ENCODE measurements at regions not wholly inside any gene's neighbourhood (a gene's known extent, or its start where the extent isn't known, plus 50 kb on each side); places are given as distances from the start of the nearest gene placed in this dataset.

DNA sequence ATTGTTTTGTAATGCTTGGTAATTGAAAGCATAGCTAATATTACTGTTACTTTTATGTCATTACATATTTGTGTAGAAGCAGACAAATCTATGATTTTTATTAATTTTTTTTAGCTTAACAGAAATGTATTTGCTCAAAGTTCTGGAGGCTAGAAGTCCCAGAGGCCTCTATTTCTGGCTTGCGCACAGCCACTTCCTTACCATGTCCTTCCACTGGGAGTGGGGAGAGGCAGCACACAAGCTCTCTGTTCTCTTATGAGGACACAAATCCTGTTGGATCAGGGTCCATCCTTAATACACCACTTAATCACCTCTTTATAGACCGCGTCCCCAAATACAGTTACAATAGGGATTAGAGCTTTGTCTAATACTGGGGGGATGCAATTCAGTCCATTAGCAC lies 1061.4 kb downstream of the OTOL1 start:
- CTCF ChIA-PET = no interaction called here
- intact Hi-C loops (cut with micrococcal nuclease; ENCODE audit: unreplicated experiment) = no loop called here

DNA sequence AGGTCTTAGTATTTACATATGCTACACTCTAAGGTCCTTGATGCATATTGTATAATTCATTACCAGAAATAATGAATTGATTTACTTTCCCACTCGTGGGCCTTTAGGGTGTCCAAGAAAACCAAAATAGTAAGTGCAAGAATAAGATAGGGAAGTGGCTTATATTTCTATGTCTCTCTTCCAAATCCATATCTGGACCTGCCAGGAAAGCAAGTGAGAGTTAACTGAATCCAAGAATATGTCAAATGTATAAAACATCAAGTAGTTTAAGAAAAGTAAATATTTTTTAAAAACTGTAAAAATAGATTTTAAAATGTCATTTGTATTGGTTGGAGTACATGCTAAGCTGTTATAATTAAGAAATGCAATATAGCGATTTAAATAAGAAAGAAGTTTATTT lies 1072.1 kb downstream of the OTOL1 start:
- Histone ChIP-seq H3K36me3 (ENCODE audit: insufficient read depth, low read length, poor library complexity, severe bottlenecking) (no peaks in the 10 kb centered on the region), H3K9me3 (ENCODE audit: low read depth, low read length, poor library complexity, severe bottlenecking) (no peaks in the 10 kb centered on the region), H3K27me3 (replicated peaks; ENCODE audit: insufficient read depth, low read depth, low read length, poor library complexity) (no peaks in the 10 kb centered on the region), H3K4me1 (ENCODE audit: insufficient read depth, low read length, poor library complexity, severe bottlenecking) (no peaks in the 10 kb centered on the region), H3K4me3 (ENCODE audit: low read depth, low read length, poor library complexity, severe bottlenecking) (no peak overlapping the region), H3K27ac (ENCODE audit: low read depth, low read length, poor library complexity, severe bottlenecking) (no peak overlapping the region)
- intact Hi-C loops (cut with micrococcal nuclease; ENCODE audit: unreplicated experiment) = no loop called here
- BruUV-seq (replicated peaks) = no TSS peak
- POLR2A ChIA-PET (ENCODE audit: low non-redundant PET) = no interaction called here
- CTCF ChIA-PET = no interaction called here
- no peak for TF ChIP-seq EZH2 (IDR thresholded peaks at IDR 0.05; ENCODE audit: borderline replicate concordance, low read depth, low read length, poor library complexity, severe bottlenecking)
- no peak for DNase-seq (ENCODE audit: low spot score)

More for the DNA sequence above, 1061.4 kb downstream of the OTOL1 start:
- Histone ChIP-seq H3K9me3 (ENCODE audit: low read depth, low read length, poor library complexity, severe bottlenecking) (no peaks in the 10 kb centered on the region), H3K36me3 (ENCODE audit: insufficient read depth, low read length, poor library complexity, severe bottlenecking) (no peaks in the 10 kb centered on the region), H3K4me1 (ENCODE audit: insufficient read depth, low read length, poor library complexity, severe bottlenecking) (peaks cover 23% of the 10 kb centered on the region), H3K27ac (ENCODE audit: low read depth, low read length, poor library complexity, severe bottlenecking) (peak overlapping the region; percentile 58), H3K4me3 (ENCODE audit: low read depth, low read length, poor library complexity, severe bottlenecking) (no peak overlapping the region), H3K27me3 (replicated peaks; ENCODE audit: insufficient read depth, low read depth, low read length, poor library complexity) (no peaks in the 10 kb centered on the region)
- no peak for DNase-seq (ENCODE audit: low spot score)
- POLR2A ChIA-PET (ENCODE audit: low non-redundant PET) = no interaction called here
- BruUV-seq (replicated peaks) = no TSS peak
- TF ChIP-seq EZH2 (IDR thresholded peaks at IDR 0.05; ENCODE audit: borderline replicate concordance, low read depth, low read length, poor library complexity, severe bottlenecking) = no peak
- TF ChIP-seq, protein P1, sequence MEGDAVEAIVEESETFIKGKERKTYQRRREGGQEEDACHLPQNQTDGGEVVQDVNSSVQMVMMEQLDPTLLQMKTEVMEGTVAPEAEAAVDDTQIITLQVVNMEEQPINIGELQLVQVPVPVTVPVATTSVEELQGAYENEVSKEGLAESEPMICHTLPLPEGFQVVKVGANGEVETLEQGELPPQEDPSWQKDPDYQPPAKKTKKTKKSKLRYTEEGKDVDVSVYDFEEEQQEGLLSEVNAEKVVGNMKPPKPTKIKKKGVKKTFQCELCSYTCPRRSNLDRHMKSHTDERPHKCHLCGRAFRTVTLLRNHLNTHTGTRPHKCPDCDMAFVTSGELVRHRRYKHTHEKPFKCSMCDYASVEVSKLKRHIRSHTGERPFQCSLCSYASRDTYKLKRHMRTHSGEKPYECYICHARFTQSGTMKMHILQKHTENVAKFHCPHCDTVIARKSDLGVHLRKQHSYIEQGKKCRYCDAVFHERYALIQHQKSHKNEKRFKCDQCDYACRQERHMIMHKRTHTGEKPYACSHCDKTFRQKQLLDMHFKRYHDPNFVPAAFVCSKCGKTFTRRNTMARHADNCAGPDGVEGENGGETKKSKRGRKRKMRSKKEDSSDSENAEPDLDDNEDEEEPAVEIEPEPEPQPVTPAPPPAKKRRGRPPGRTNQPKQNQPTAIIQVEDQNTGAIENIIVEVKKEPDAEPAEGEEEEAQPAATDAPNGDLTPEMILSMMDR (conservative IDR thresholded peaks at IDR 0.05; ENCODE audit: low read depth, low read length) = no peak

DNA sequence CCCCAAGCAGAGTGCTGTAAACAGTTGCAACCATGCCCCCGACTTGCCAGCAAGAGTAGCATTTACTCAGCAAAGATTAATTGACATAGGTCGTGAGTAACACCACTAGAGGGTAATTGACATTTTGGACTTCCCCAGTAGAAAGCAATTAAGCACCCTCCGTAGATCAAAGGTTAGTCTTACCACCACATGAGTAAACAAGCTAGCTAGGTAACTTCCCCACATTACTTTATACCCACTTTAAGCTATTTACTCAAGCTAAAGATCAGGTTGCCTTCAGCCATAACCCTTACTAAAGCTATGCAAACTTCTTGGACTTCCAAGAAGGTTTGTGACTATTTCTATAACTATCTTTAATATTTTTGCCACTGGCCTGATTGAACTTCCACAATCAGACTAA lies 1072.7 kb downstream of the OTOL1 start:
- no peaks in the 10 kb centered on the region for H3K36me3 ChIP-seq (ENCODE audit: insufficient read depth, low read length, poor library complexity, severe bottlenecking)
- intact Hi-C loops (cut with micrococcal nuclease; ENCODE audit: unreplicated experiment) = no loop called here
- no peak overlapping the region for H3K4me3 ChIP-seq (ENCODE audit: low read depth, low read length, poor library complexity, severe bottlenecking)
- POLR2A ChIA-PET (ENCODE audit: low non-redundant PET) = no interaction called here
- no peak overlapping the region for H3K27ac ChIP-seq (ENCODE audit: low read depth, low read length, poor library complexity, severe bottlenecking)
- no TSS peak for BruUV-seq (replicated peaks)
- H3K9me3 ChIP-seq (ENCODE audit: low read depth, low read length, poor library complexity, severe bottlenecking) = no peaks in the 10 kb centered on the region
- TF ChIP-seq, protein P1 (conservative IDR thresholded peaks at IDR 0.05; ENCODE audit: low read depth, low read length) = no peak
- no peak for TF ChIP-seq EZH2 (IDR thresholded peaks at IDR 0.05; ENCODE audit: borderline replicate concordance, low read depth, low read length, poor library complexity, severe bottlenecking)
- no peaks in the 10 kb centered on the region for H3K4me1 ChIP-seq (ENCODE audit: insufficient read depth, low read length, poor library complexity, severe bottlenecking)
- CTCF ChIA-PET = no interaction called here
- H3K27me3 ChIP-seq (replicated peaks; ENCODE audit: insufficient read depth, low read depth, low read length, poor library complexity) = no peaks in the 10 kb centered on the region
- no peak for DNase-seq (ENCODE audit: low spot score)

DNA sequence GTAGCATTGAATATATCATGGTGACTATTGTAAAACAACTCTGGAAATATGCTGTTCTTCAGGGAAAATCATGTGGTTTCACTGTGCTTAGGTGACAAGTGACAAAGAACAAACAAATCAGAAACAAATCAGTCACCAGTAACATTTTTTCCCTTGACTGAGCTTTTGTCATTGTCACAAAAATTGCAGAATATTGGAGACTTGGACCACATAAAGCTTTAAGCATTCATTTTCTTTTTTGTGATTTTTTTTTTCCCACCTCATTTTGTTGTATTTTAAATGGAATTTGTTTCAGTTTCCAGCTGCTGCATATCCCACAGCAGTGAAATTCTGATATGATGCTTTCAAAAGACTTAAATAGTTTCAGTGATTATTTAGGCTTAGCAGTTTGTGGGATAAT lies 1088.4 kb downstream of the OTOL1 start:
- ChIA-PET CTCF (no interaction called here), POLR2A (ENCODE audit: low non-redundant PET) (no interaction called here)
- no peak overlapping the region for H3K4me3 ChIP-seq (ENCODE audit: low read depth, low read length, poor library complexity, severe bottlenecking)
- H3K4me1 ChIP-seq (ENCODE audit: insufficient read depth, low read length, poor library complexity, severe bottlenecking) = no peaks in the 10 kb centered on the region
- no peak for TF ChIP-seq EZH2 (IDR thresholded peaks at IDR 0.05; ENCODE audit: borderline replicate concordance, low read depth, low read length, poor library complexity, severe bottlenecking)
- TF ChIP-seq, protein P1 (conservative IDR thresholded peaks at IDR 0.05; ENCODE audit: low read depth, low read length) = no peak
- H3K9me3 ChIP-seq (ENCODE audit: low read depth, low read length, poor library complexity, severe bottlenecking) = no peaks in the 10 kb centered on the region
- no TSS peak for BruUV-seq (replicated peaks)
- no peaks in the 10 kb centered on the region for H3K27me3 ChIP-seq (replicated peaks; ENCODE audit: insufficient read depth, low read depth, low read length, poor library complexity)
- no peak overlapping the region for H3K27ac ChIP-seq (ENCODE audit: low read depth, low read length, poor library complexity, severe bottlenecking)
- no peaks in the 10 kb centered on the region for H3K36me3 ChIP-seq (ENCODE audit: insufficient read depth, low read length, poor library complexity, severe bottlenecking)
- intact Hi-C loops (cut with micrococcal nuclease; ENCODE audit: unreplicated experiment) = no loop called here
- DNase-seq (ENCODE audit: low spot score) = no peak

Measured in A673 (cell line).